Inferior parietal cortex (tissue), 1 donor: ENCODE measurements at regions not wholly inside any gene's neighbourhood (a gene's known extent, or its start where the extent isn't known, plus 50 kb on each side); places are given as distances from the start of the nearest gene placed in this dataset.

Experiments
- DNase-seq: peaks from one replicate; pipeline ENCODE4 v3.0.0-alpha.2; 2016; ENCODE audit errors: extremely low spot score

GRCh38 chr2:55973673-55974072, 50.1 kb upstream of the EFEMP1 start:
- no peak for DNase-seq

GRCh38 chr2:55976681-55977080, 53.1 kb upstream of the EFEMP1 start:
- DNase-seq: no peak

GRCh38 chr2:55985406-55985805, 61.8 kb upstream of the EFEMP1 start:
- no peak for DNase-seq

GRCh38 chr2:55986001-55986400, 62.4 kb upstream of the EFEMP1 start:
- DNase-seq: no peak

GRCh38 chr2:55986700-55987440, 63.3 kb upstream of the EFEMP1 start:
- DNase-seq: no peak

- no peak for DNase-seq
These were observed 65.8 kb upstream of the EFEMP1 start for GRCh38 chr2:55989405-55989804.

GRCh38 chr2:55992455-55992854, 68.9 kb upstream of the EFEMP1 start:
- no peak for DNase-seq

- no peak for DNase-seq
These were observed 70.1 kb upstream of the EFEMP1 start for GRCh38 chr2:55993685-55994084.

GRCh38 chr2:55995211-55995610, 71.6 kb upstream of the EFEMP1 start:
- DNase-seq: no peak

- no peak for DNase-seq
These were observed 72.3 kb upstream of the EFEMP1 start for GRCh38 chr2:55995902-55996301.

- DNase-seq: no peak
These were observed 75.6 kb upstream of the EFEMP1 start for GRCh38 chr2:55999231-55999630.

GRCh38 chr2:55999790-56000189, 76.2 kb upstream of the EFEMP1 start:
- no peak for DNase-seq

GRCh38 chr2:56001947-56002346, 78.4 kb upstream of the EFEMP1 start:
- DNase-seq: no peak

GRCh38 chr2:56008661-56009431, 85.3 kb upstream of the EFEMP1 start:
- DNase-seq: peak; percentile 76

- peak; percentile 75 for DNase-seq
These were observed 86.3 kb upstream of the EFEMP1 start for GRCh38 chr2:56009758-56010458.

- DNase-seq: no peak
These were observed 88.0 kb upstream of the EFEMP1 start for GRCh38 chr2:56011624-56012023.

GRCh38 chr2:56012221-56012765, 88.7 kb upstream of the EFEMP1 start:
- DNase-seq: no peak

GRCh38 chr2:56013475-56013874, 89.9 kb upstream of the EFEMP1 start:
- no peak for DNase-seq

- DNase-seq: no peak
These were observed 90.6 kb upstream of the EFEMP1 start for GRCh38 chr2:56014046-56014730.

GRCh38 chr2:56015711-56016115, 92.1 kb upstream of the EFEMP1 start:
- no peak for DNase-seq

GRCh38 chr2:56017784-56018183, 94.2 kb upstream of the EFEMP1 start:
- DNase-seq: no peak

GRCh38 chr2:56018267-56018666, 94.7 kb upstream of the EFEMP1 start:
- DNase-seq: no peak
